CD4-positive, alpha-beta T cell treated with Interleukin-15 for 1 hour (primary cell): ENCODE measurements at regions not wholly inside any gene's neighbourhood (a gene's known extent, or its start where the extent isn't known, plus 50 kb on each side); places are given as distances from the start of the nearest gene placed in this dataset.

Source experiments
- DNase-seq: peaks from one replicate; pipeline ENCODE4 v3.0.0-alpha.2; 2020

- no peak for DNase-seq
These were observed 523.1 kb upstream of the ZNF462 start for GRCh38 chr9:106339882-106340281.

GRCh38 chr9:106350777-106351176, 512.2 kb upstream of the ZNF462 start:
- DNase-seq = no peak

DNA sequence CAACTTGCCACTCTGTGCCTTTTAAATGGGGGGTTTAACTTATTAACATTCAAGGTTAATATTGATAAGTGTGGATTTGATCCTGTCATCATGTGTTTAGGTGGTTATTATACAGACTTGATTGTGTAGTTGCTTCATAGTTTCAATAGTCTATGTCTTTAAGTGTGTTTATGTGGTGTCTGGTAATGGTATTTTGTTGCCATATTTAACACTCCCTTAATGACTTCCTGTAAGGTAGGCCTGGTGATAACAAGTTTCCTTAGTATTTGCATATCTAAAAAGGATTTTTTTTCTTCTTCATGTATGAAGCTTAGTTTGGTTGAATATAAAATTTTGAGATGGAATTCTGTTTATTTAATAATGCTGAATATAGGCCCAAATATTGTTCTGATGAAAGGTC, 506.0 kb upstream of the ZNF462 start:
- no peak for DNase-seq

- DNase-seq = no peak
These were observed 504.6 kb upstream of the ZNF462 start for GRCh38 chr9:106358331-106358730.

- DNase-seq = no peak
These were observed 486.3 kb upstream of the ZNF462 start for GRCh38 chr9:106376689-106377088.

GRCh38 chr9:106383072-106383471, 479.9 kb upstream of the ZNF462 start:
- DNase-seq = no peak

- DNase-seq = no peak
These were observed 475.0 kb upstream of the ZNF462 start for GRCh38 chr9:106387965-106388364.

GRCh38 chr9:106393226-106393625, 469.7 kb upstream of the ZNF462 start:
- no peak for DNase-seq

- DNase-seq = no peak
These were observed 462.8 kb upstream of the ZNF462 start for GRCh38 chr9:106400170-106400569.

DNA sequence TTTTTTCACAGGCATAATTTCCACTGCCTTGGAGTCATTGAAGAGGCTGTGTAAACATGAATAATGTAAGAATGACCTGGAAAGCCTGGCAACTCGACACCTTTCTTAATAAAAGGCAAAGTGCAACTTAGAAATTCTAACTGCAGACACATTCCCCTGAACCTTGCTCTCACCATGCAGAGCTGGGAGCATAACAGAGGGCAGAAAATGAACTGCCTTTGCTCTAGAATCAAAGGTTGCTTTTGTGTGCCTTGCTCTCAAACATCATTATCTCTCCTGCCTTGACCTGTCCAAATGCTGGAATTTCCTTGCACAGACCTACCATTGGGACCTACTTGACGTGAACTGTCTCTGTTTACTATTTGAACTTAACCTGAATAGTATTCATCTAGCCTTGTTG, 462.0 kb upstream of the ZNF462 start:
- DNase-seq = no peak

- DNase-seq = no peak
These were observed 459.9 kb upstream of the ZNF462 start for GRCh38 chr9:106403081-106403480.

GRCh38 chr9:106404137-106404536, 458.8 kb upstream of the ZNF462 start:
- no peak for DNase-seq

DNA sequence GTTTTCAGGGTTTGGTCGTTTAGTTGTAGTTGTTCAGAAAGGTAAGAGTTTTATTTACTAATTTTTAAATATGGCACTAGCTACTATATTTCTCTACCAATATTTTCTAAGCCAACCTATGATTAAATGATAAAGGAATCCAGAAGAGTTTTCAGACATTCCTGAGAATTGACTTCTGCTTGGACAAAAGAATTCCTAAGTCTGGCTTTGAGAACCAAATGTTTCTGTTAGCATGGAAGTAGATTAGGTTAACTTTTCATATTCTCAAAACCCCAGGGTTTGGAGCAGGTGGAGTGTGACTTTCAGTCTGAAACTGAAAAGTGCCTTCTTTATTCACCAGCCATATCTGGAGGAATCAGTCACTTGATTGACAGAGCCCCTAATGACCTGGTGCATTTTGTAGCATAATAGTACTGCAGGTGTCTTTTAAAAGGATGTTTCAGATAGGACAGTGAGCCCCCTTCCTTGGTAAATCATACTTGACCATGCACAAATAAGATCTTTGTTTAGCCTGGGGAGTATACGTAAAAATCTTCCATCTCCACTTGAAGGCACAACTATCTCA, 457.0 kb upstream of the ZNF462 start:
- no peak for DNase-seq

- no peak for DNase-seq
These were observed 448.9 kb upstream of the ZNF462 start for GRCh38 chr9:106414042-106414441.

GRCh38 chr9:106417685-106418084, 445.3 kb upstream of the ZNF462 start:
- no peak for DNase-seq

GRCh38 chr9:106419829-106420228, 443.1 kb upstream of the ZNF462 start:
- DNase-seq = no peak

GRCh38 chr9:106420511-106420944, 442.4 kb upstream of the ZNF462 start:
- DNase-seq = no peak

DNA sequence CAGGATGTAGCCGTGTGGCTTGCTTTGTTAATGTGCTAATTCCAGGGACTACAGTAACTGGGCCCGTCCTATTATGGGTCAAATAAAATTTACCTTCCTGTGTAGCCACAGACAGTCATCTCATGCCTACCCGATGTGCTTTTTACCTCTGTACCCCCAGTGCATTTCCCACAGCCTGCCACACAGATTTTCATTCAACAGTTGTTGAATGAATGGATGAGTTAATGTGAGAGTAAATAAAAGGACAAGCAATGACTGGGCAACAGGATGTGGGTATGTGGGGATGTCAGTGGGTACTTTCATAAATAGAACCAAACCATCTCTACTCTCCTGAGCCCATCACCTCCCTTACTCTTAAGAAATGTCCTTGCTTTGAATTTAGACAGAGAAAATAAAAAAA, 441.2 kb upstream of the ZNF462 start:
- no peak for DNase-seq

GRCh38 chr9:106423575-106423974, 439.4 kb upstream of the ZNF462 start:
- no peak for DNase-seq

DNA sequence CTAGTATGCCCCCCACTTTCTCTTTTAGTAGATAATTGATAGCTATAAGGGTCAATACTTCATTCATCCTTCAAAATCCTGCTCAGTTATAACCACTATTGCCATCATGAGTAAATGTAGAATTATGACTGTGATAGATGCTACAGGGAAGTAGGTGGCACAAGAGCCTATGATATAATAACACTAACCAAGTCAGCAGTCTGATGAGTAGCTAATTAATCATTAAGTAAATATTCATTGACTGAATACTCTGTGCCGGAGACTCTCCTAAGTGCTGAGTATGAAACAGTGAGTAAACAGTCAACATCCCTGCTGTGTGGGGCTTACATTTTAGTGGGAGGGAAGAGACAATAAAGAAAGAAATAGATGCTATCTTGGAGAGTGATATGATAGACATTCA, 430.3 kb upstream of the ZNF462 start:
- no peak for DNase-seq

GRCh38 chr9:106438928-106439327, 424.0 kb upstream of the ZNF462 start:
- no peak for DNase-seq

DNA sequence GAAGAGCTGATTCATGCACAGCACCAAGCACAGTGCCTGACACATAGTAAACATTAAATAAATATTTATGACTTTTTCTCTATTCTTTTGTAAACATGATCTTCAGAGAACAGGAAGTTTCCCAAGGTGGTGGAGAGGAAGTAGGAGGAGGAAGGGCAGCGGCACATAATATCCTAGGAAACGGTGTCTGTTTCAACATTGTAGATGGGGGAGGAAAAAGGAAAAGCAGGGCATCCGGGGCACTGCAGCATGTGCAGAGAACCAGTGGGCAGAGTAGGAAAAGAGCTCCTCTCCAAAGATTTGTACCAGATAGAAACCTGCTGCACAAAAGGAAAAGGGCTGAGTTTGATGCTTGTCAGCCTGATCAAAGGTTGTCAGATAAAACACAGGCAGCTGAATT, 421.7 kb upstream of the ZNF462 start:
- DNase-seq = no peak

- no peak for DNase-seq
These were observed 419.4 kb upstream of the ZNF462 start for GRCh38 chr9:106443520-106443919.

DNA sequence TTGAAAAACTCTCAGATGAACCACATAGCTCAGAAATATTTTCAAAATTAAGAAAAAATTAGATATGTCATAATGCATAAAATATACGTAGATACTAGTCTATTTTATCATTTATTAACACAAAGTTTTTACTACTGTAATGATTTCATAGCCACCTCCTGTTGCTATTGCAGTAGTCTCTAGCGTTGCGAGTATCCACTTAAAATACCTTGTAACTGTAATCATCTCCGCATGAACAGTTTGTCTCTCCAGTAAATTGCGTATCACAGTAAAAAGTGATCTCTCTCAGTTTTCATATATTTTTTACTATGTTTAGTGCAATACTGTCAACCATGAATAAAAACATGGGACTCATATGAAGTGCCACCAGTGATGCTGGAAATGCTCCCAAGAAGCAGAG, 417.9 kb upstream of the ZNF462 start:
- no peak for DNase-seq

DNA sequence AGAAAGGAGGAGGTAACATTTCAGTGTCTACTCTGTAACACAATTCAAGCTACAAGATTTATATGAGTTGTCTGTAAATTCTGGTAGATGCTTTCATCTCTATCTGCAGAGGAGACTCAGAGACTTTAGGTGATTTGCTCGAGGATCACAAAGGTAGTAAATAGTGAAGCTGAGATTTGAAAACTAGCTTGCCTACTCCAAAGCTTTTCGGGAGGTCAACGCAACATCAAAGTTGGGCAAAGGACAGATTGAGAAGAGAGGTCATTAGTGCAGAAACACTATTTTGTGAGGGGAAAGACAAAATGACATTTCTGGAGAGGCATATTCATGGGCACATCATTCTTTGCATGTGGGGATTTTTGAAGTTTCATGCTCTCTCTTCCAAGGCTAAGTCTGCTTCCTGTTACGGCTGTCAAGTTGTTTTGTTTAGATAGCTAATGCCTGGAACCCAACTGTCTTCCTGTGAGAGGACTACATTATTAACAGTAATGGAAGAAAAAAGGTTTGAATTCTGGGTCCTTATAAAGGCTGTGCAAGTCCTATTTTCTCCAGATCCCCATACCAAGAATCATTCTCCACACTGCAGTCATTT, 413.5 kb upstream of the ZNF462 start:
- DNase-seq = no peak
